ENCODE measurements at regions not wholly inside any gene's neighbourhood (a gene's known extent, or its start where the extent isn't known, plus 50 kb on each side); places are given as distances from the start of the nearest gene placed in this dataset.

GRCh38 chr17:71494062-71494855 lies 626.6 kb upstream of the SOX9 start:
- no peak overlapping the region for H3K4me3 ChIP-seq (ENCODE audit: low read depth, low read length)
- no peak for DNase-seq (ENCODE audit: low read depth)
- no peak for TF ChIP-seq CTCF (IDR thresholded peaks at IDR 0.05; ENCODE audit: control insufficient read depth, extremely low read depth, insufficient read depth)

DNA sequence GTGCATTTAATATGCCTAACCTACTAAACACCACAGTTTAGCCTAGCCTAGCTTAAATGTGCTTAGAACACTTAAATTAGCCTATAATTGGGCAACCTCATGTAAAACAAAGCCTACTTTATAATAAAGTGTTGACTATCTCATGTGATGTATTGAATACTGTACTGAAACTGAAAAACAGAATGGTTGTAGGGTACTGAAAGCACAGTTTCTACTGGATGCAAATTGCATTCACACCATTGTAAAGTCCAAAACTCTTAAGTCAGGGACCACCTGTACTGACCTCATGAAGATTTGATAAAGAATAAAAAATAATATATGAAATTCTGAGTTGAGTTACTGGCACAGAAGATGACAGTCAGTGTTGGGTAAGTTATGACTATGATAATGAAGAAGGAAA lies 625.4 kb upstream of the SOX9 start:
- no peak for TF ChIP-seq CTCF (IDR thresholded peaks at IDR 0.05; ENCODE audit: control insufficient read depth, extremely low read depth, insufficient read depth)
- H3K4me3 ChIP-seq (ENCODE audit: low read depth, low read length) = no peak overlapping the region
- no peak for DNase-seq (ENCODE audit: low read depth)

GRCh38 chr17:71496552-71496951 lies 624.3 kb upstream of the SOX9 start:
- TF ChIP-seq CTCF (IDR thresholded peaks at IDR 0.05; ENCODE audit: control insufficient read depth, extremely low read depth, insufficient read depth) = no peak
- no peak for DNase-seq (ENCODE audit: low read depth)
- no peak overlapping the region for H3K4me3 ChIP-seq (ENCODE audit: low read depth, low read length)

DNA sequence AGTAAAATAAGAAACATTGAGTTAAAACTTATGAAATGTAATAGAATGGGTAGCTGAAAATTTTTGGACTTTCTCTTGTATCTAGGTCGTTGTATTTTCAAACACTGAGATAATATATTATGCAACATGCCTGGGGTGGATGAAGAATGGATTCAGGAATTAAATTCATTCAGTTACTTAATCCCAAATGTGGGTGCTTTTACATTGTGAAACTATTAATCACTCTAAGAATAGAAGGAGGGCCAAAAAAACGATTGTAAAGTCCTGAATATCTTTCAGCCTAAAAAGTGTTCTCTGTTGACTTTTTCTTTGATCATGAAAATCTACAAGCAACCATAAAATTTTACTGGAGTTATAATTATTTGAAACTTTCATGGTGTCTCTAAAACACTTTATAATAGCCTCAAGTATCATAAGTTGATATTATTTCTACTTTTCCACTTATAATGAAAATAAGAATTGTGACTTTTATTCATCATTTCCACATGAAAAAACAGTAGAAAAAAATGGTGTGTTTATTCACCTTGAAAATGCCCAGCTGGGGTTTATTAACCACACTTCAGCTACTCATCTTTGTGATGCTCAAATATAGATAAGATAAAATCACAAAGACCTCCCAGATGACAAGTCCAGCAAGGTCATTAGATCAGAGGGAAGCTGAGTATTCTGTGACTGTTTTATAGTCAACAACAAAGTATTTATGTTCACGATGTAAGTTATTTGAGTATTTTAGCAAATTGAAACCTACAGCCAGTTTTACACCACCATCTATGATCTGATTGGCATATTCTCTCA lies 619.9 kb upstream of the SOX9 start:
- DNase-seq (ENCODE audit: low read depth) = no peak
- no peak for TF ChIP-seq CTCF (IDR thresholded peaks at IDR 0.05; ENCODE audit: control insufficient read depth, extremely low read depth, insufficient read depth)
- no peak overlapping the region for H3K4me3 ChIP-seq (ENCODE audit: low read depth, low read length)

DNA sequence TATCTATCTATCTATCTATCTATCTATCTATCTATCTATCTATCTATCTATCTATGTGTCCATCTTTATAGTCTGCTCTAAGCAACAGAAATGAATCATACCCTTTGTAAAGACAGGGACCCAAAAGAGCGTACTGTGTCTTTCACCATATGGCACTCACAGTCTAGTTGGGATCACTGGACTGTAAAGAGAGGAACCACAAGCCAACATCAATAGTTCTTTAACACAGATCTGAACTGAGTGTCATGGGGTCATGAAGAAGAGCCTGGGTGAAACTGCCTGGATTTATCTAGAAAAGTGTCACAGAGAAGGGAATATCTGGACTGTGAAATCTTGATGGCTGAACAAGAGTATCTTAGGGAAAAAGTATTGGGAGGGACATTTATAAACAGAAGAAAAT lies 619.1 kb upstream of the SOX9 start:
- H3K4me3 ChIP-seq (ENCODE audit: low read depth, low read length) = no peak overlapping the region
- DNase-seq (ENCODE audit: low read depth) = no peak

DNA sequence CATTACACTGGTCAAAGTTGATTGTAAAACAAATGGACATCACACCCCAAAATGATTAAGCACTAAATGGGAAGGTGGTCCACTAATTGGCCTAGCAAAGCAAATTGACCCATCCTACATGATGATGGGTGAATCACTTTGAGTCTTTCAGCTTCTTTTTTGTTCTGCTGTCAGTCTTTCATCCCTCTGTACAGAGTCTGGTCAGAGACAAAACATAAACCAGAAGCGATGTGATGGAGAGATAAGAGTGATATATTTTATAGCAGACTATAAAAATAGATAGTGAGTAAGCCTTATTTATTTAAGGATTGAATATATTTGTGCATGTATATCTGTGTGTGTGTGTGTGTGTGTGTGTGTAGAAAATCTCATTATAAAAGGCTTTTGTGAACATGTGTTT lies 618.4 kb upstream of the SOX9 start:
- no peak for TF ChIP-seq CTCF (IDR thresholded peaks at IDR 0.05; ENCODE audit: control insufficient read depth, extremely low read depth, insufficient read depth)
- no peak for DNase-seq (ENCODE audit: low read depth)
- H3K4me3 ChIP-seq (ENCODE audit: low read depth, low read length) = no peak overlapping the region

More for the DNA sequence above, 619.1 kb upstream of the SOX9 start:
- TF ChIP-seq CTCF (IDR thresholded peaks at IDR 0.05; ENCODE audit: control insufficient read depth, extremely low read depth, insufficient read depth) = no peak

All from LNCaP clone FGC (cell line).